Tibial nerve (tissue), 4 donors: ENCODE measurements at regions not wholly inside any gene's neighbourhood (a gene's known extent, or its start where the extent isn't known, plus 50 kb on each side); places are given as distances from the start of the nearest gene placed in this dataset.

Source experiments
- CTCF ChIP-seq, 5 experiments: fragments of 200-600 bp in 3 of 5; fragments of 450-650 bp in 2 of 5; sonication (generic) in 3 of 5; IDR thresholded peaks; one replicate each; pipeline ENCODE4 v1.5.1; 2016 to 2019; ENCODE audit warnings: antibody characterized with exemption in 5 of 5, mild to moderate bottlenecking in 3 of 5, moderate library complexity in 2 of 5
- EP300 ChIP-seq, 2 donors: sonication (generic); formaldehyde crosslinking; IDR thresholded peaks; one replicate each; pipeline ENCODE4 v1.6.1; 2017; ENCODE audit warnings: antibody characterized with exemption in 2 of 2, mild to moderate bottlenecking in 1 of 2
- POLR2A ChIP-seq, 2 donors: fragments of 450-650 bp; IDR thresholded peaks; one replicate each; pipeline ENCODE4 v1.6.1; 2017; ENCODE audit warnings: antibody characterized with exemption in 2 of 2, mild to moderate bottlenecking in 2 of 2, moderate library complexity in 2 of 2

- TF ChIP-seq CTCF (IDR thresholded peaks at IDR 0.05) (no peak), POLR2A (IDR thresholded peaks at IDR 0.05) (no peak), EP300 (IDR thresholded peaks at IDR 0.05) (no peak)
Measured at GRCh38 chr5:33129309-33129708, 311.5 kb upstream of the TARS1 start.
